ENCODE measurements at regions not wholly inside any gene's neighbourhood (a gene's known extent, or its start where the extent isn't known, plus 50 kb on each side); places are given as distances from the start of the nearest gene placed in this dataset.

DNA sequence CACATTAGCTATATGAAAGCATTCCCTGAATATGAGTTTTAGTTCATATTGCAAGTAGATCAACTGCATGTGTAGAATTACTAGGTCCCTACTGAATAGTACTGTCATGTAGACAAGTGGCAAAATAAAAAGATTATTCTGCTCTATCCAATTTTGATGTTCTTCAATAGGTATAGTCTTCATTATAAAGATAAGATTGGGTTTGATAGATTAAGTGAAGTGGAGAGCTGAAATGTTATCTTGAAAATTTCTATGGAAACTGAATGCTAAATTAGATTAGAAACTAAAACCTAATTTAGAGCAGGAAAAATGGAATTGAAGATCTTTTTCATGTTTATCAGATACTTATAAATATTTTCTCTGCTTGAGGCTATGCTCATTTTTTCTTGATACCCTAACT is 1610.0 kb downstream of the BRINP3 start:
- H3K27ac ChIP-seq (ENCODE audit: low read depth in 2 of 2, low read length in 2 of 2), result no peak overlapping the region
- DNase-seq (no peak), FAIRE-seq (no peak)
- H3K4me1 ChIP-seq (ENCODE audit: control insufficient read depth in 2 of 3, insufficient read depth in 2 of 3, low read depth in 1 of 3, low read length in 3 of 3), result no peaks in the 10 kb centered on the region
- peaks cover 0 to 2% (median 0%) of the 10 kb centered on the region in 3 donors for H3K9me3 ChIP-seq (ENCODE audit: control insufficient read depth in 2 of 3, insufficient read depth in 1 of 3, low read length in 3 of 3)
- TF ChIP-seq, protein P1, sequence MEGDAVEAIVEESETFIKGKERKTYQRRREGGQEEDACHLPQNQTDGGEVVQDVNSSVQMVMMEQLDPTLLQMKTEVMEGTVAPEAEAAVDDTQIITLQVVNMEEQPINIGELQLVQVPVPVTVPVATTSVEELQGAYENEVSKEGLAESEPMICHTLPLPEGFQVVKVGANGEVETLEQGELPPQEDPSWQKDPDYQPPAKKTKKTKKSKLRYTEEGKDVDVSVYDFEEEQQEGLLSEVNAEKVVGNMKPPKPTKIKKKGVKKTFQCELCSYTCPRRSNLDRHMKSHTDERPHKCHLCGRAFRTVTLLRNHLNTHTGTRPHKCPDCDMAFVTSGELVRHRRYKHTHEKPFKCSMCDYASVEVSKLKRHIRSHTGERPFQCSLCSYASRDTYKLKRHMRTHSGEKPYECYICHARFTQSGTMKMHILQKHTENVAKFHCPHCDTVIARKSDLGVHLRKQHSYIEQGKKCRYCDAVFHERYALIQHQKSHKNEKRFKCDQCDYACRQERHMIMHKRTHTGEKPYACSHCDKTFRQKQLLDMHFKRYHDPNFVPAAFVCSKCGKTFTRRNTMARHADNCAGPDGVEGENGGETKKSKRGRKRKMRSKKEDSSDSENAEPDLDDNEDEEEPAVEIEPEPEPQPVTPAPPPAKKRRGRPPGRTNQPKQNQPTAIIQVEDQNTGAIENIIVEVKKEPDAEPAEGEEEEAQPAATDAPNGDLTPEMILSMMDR (IDR thresholded peaks at IDR 0.05; ENCODE audit: borderline replicate concordance, extremely low read depth, insufficient read depth), result no peak
- H3K27me3 ChIP-seq (ENCODE audit: control insufficient read depth, insufficient read depth, low read length), result no peaks in the 10 kb centered on the region
- no peaks in the 10 kb centered on the region for H3K36me3 ChIP-seq (ENCODE audit: control insufficient read depth in 2 of 3, insufficient read depth in 3 of 3, low read length in 3 of 3)
- intact Hi-C loops (cut with DNase I), result no loop called here
- no peak overlapping the region for H3K4me3 ChIP-seq (ENCODE audit: low read length in 3 of 3)
- H3K9ac ChIP-seq (ENCODE audit: low read length in 3 of 3), result no peak overlapping the region

DNA sequence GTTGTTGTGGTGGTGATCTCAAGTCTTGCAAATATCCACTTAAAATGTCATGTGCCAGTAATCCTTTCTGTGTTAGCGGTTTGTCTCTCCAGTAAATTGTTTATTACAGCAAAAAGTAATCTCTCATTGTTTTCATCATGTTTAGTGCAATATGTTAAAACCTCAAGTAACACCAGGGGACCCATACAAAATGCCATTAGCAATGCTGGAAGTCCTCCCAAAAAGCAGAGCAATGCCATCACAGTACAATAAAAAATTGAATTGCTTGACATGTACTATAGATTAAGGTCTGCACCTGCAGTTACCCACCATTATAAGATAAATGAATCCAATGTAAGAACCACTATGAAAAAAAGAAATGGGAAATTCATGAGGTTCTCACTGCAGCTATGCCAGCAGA is 1606.5 kb downstream of the BRINP3 start:
- FAIRE-seq, result no peak

DNA sequence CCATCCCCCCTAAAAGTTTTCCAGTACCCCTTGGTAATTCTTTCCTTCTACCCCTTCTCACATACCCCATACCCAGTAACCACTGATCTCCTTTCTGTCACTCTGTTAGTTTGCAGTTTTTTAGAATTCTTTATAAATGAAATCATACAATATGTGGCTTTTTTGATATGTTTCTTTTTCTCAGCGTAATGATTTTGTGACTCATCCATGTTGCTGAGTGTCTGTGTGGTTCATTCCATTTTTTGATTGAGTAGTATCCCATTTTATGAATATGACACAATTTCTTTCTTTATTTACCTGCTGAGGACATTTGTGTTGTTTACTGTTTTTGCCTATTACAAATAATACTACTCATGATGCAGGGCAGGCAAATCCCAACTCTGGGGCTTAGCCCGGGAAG is 1605.3 kb downstream of the BRINP3 start:
- Histone ChIP-seq H3K27ac (ENCODE audit: low read depth in 2 of 2, low read length in 2 of 2) (no peak overlapping the region), H3K4me1 (ENCODE audit: control insufficient read depth in 2 of 3, insufficient read depth in 2 of 3, low read depth in 1 of 3, low read length in 3 of 3) (no peaks in the 10 kb centered on the region), H3K9ac (ENCODE audit: low read length in 3 of 3) (no peak overlapping the region), H3K36me3 (ENCODE audit: control insufficient read depth in 2 of 3, insufficient read depth in 3 of 3, low read length in 3 of 3) (no peaks in the 10 kb centered on the region), H3K9me3 (ENCODE audit: control insufficient read depth in 2 of 3, insufficient read depth in 1 of 3, low read length in 3 of 3) (peaks cover 0 to 2% (median 0%) of the 10 kb centered on the region in 3 donors), H3K4me3 (ENCODE audit: low read length in 3 of 3) (no peak overlapping the region), H3K27me3 (ENCODE audit: control insufficient read depth, insufficient read depth, low read length) (no peaks in the 10 kb centered on the region)
- TF ChIP-seq, protein P1 (IDR thresholded peaks at IDR 0.05; ENCODE audit: borderline replicate concordance, extremely low read depth, insufficient read depth), result no peak
- FAIRE-seq (no peak), DNase-seq (no peak)
- intact Hi-C loops (cut with DNase I), result no loop called here

More for the DNA sequence above, 1606.5 kb downstream of the BRINP3 start:
- no peaks in the 10 kb centered on the region for H3K36me3 ChIP-seq (ENCODE audit: control insufficient read depth in 2 of 3, insufficient read depth in 3 of 3, low read length in 3 of 3)
- intact Hi-C loops (cut with DNase I), result no loop called here
- H3K4me1 ChIP-seq (ENCODE audit: control insufficient read depth in 2 of 3, insufficient read depth in 2 of 3, low read depth in 1 of 3, low read length in 3 of 3), result no peaks in the 10 kb centered on the region
- H3K4me3 ChIP-seq (ENCODE audit: low read length in 3 of 3), result no peak overlapping the region
- no peak for DNase-seq
- TF ChIP-seq, protein P1 (IDR thresholded peaks at IDR 0.05; ENCODE audit: borderline replicate concordance, extremely low read depth, insufficient read depth), result no peak
- H3K9me3 ChIP-seq (ENCODE audit: control insufficient read depth in 2 of 3, insufficient read depth in 1 of 3, low read length in 3 of 3), result peaks cover 0 to 2% (median 0%) of the 10 kb centered on the region in 3 donors
- no peaks in the 10 kb centered on the region for H3K27me3 ChIP-seq (ENCODE audit: control insufficient read depth, insufficient read depth, low read length)
- H3K27ac ChIP-seq (ENCODE audit: low read depth in 2 of 2, low read length in 2 of 2), result no peak overlapping the region
- no peak overlapping the region for H3K9ac ChIP-seq (ENCODE audit: low read length in 3 of 3)

DNA sequence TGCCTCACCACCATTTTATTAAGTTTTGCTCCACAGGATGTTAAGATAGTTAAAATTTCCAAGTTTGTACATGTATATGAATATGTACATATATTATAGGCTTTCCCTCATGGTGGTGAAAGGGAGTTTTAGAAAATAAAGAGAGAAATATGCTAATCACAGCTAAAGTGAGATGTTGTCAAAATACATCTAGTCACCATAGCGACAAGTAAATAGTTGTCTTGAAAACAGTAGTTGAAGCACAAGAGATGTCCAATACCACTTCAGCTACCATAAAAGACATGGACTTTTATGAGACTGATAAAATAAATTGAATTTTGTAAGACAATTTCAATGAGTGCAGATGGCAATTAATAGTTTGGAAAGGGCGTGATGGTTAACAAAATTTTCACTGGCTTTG is 1600.0 kb downstream of the BRINP3 start:
- H3K9me3 ChIP-seq (ENCODE audit: control insufficient read depth in 2 of 3, insufficient read depth in 1 of 3, low read length in 3 of 3), result no peaks in the 10 kb centered on the region
- no peak overlapping the region for H3K27ac ChIP-seq (ENCODE audit: low read depth in 2 of 2, low read length in 2 of 2)
- DNase-seq, result no peak
- FAIRE-seq, result no peak
- no peak overlapping the region for H3K9ac ChIP-seq (ENCODE audit: low read length in 3 of 3)
- H3K4me3 ChIP-seq (ENCODE audit: low read length in 3 of 3), result no peak overlapping the region
- TF ChIP-seq, protein P1 (IDR thresholded peaks at IDR 0.05; ENCODE audit: borderline replicate concordance, extremely low read depth, insufficient read depth), result no peak
- intact Hi-C loops (cut with DNase I), result no loop called here
- H3K27me3 ChIP-seq (ENCODE audit: control insufficient read depth, insufficient read depth, low read length), result no peaks in the 10 kb centered on the region
- no peaks in the 10 kb centered on the region for H3K36me3 ChIP-seq (ENCODE audit: control insufficient read depth in 2 of 3, insufficient read depth in 3 of 3, low read length in 3 of 3)
- H3K4me1 ChIP-seq (ENCODE audit: control insufficient read depth in 2 of 3, insufficient read depth in 2 of 3, low read depth in 1 of 3, low read length in 3 of 3), result no peaks in the 10 kb centered on the region
